GM23248 (cell line): ENCODE measurements at regions not wholly inside any gene's neighbourhood (a gene's known extent, or its start where the extent isn't known, plus 50 kb on each side); places are given as distances from the start of the nearest gene placed in this dataset.

ENCODE experiments used
- DNase-seq: peaks from one replicate; pipeline ENCODE4 v3.0.0-alpha.2; 2015
- H2AFZ ChIP-seq: fragments of 200-600 bp; sonication (generic); 2 replicates; pipeline ENCODE4 v1.6.1; 2016; ENCODE audit warnings: antibody characterized with exemption
- H3F3A ChIP-seq: fragments of 200-600 bp; sonication (generic); 2 replicates; pipeline ENCODE4 v1.6.1; 2016; ENCODE audit warnings: mild to moderate bottlenecking, antibody characterized with exemption, mixed run types; ENCODE audit not compliant: insufficient read depth
- H3K27ac ChIP-seq: fragments of 200-600 bp; sonication (generic); 2 replicates; pipeline ENCODE4 v1.5.1; 2016; ENCODE audit warnings: mild to moderate bottlenecking
- H3K27me3 ChIP-seq: fragments of 200-600 bp; sonication (generic); replicated peaks from 2 replicates; pipeline ENCODE4 v1.6.1; 2016; ENCODE audit warnings: mild to moderate bottlenecking; ENCODE audit not compliant: insufficient read depth
- H3K36me3 ChIP-seq: fragments of 200-600 bp; sonication (generic); 2 replicates; pipeline ENCODE4 v1.6.1; 2016; ENCODE audit warnings: low read depth, mild to moderate bottlenecking
- H3K4me1 ChIP-seq: fragments of 200-600 bp; sonication (generic); 2 replicates; pipeline ENCODE4 v1.6.1; 2016; ENCODE audit warnings: mild to moderate bottlenecking; ENCODE audit not compliant: insufficient read depth
- H3K4me2 ChIP-seq: fragments of 200-600 bp; sonication (generic); one replicate; pipeline ENCODE4 v1.6.1; 2016; ENCODE audit warnings: mild to moderate bottlenecking; ENCODE audit not compliant: unreplicated experiment
- H3K4me3 ChIP-seq: fragments of 200-600 bp; sonication (generic); 2 replicates; pipeline ENCODE4 v1.5.1; 2016; ENCODE audit warnings: mild to moderate bottlenecking
- H3K79me2 ChIP-seq: fragments of 200-600 bp; sonication (generic); 2 replicates; pipeline ENCODE4 v1.6.1; 2016; ENCODE audit warnings: mild to moderate bottlenecking; ENCODE audit not compliant: insufficient read depth
- H3K9ac ChIP-seq: fragments of 200-600 bp; sonication (generic); 2 replicates; pipeline ENCODE4 v1.6.1; 2016; ENCODE audit warnings: mild to moderate bottlenecking
- H3K9me2 ChIP-seq: fragments of 200-600 bp; sonication (generic); 2 replicates; pipeline ENCODE4 v1.6.1; 2016; ENCODE audit warnings: mixed run types, mild to moderate bottlenecking, moderate library complexity; ENCODE audit not compliant: insufficient read depth
- H3K9me3 ChIP-seq: fragments of 200-600 bp; sonication (generic); one replicate; pipeline ENCODE4 v1.6.1; 2017; ENCODE audit warnings: low read depth
- H4K20me1 ChIP-seq: fragments of 200-600 bp; sonication (generic); 2 replicates; pipeline ENCODE4 v1.6.0; 2016; ENCODE audit not compliant: insufficient read depth
- EZH2 ChIP-seq: fragments of 200-600 bp; sonication (generic); IDR thresholded peaks from 2 replicates; pipeline ENCODE4 v1.6.1; 2018; ENCODE audit warnings: antibody characterized with exemption, mild to moderate bottlenecking; ENCODE audit not compliant: insufficient read depth, poor library complexity, severe bottlenecking
- EZH2phosphoT487 ChIP-seq: fragments of 200-600 bp; sonication (generic); IDR thresholded peaks from 2 replicates; pipeline ENCODE4 v1.6.1; 2018; ENCODE audit warnings: antibody characterized with exemption, moderate library complexity, mild to moderate bottlenecking, low read depth; ENCODE audit not compliant: insufficient read depth
- WGBS, 2 experiments: methylation state at CpG; one replicate each; pipeline ENCODE4 v1.1.6; 2015 to 2017; ENCODE audit warnings: low lambda C conversion rate in 2 of 2, low coverage in 1 of 2; ENCODE audit errors: missing lambda C conversion rate in 2 of 2; 5-methylcytosine and 5-hydroxymethylcytosine counted together
- in situ Hi-C: fragments of 300-500 bp; cut with MboI; formaldehyde crosslinking; loops from 2 replicates; pipeline ENCODE4 v1.15.0; 2020

DNA sequence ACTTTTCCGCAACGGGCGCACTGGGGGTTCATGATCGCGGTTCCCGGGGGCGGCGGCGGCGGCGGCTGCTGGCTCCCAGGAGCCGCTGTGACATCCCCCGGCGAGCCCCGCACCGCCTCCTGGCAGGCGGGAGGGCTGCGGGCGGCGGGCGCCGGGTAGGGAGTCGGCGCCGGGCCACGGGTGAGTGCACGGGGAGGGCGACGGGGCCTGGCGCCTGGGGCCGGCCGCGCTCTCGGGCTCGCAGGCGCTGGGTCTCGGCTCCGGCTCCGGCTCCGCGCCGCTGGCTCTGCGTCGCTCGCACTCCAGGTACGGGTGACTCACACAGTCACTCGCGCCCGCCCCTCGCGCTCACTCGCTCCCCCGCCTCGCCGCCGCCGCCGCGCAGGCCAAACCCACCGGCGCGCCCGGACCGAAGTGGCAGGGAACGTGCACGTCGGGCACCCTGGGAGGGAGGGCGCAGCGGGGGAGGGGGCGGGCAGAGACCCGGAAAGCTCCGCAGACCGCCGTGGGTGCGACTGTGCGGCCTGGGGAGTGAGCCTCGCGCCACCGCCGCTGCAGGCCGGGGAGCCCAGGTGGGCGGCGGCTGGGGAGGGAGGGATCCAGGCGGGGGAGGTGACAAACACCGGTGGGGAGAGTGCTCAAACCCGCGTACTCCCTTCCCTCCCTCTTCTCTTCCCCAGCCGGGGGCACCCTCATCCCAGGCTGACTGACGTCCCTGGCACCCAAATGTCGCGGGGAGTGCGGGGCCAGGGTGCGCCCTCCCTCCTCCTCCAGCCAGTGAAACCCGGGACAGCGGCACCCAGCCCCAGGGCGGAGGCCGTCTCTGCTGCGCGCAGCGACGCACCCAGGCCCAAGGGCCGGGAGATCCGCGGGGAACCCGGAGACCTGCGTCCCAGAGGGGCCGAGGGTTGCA lies 276.9 kb upstream of the NEBL start:
- Histone ChIP-seq H2AFZ (0 out of 2 replicates have a peak overlapping the region, but pooled peaks have one; percentile 29), H3K9ac (no peak overlapping the region), H3K4me3 (peak overlapping the region; percentile 53), H3K4me1 (no peaks in the 10 kb centered on the region), H3F3A (no peaks in the 10 kb centered on the region), H3K36me3 (no peaks in the 10 kb centered on the region), H3K27me3 (peaks cover 33% of the 10 kb centered on the region), H3K27ac (no peak overlapping the region), H3K79me2 (no peaks in the 10 kb centered on the region), H4K20me1 (no peaks in the 10 kb centered on the region), H3K4me2 (no peak overlapping the region), H3K9me3 (no peaks in the 10 kb centered on the region), H3K9me2 (no peaks in the 10 kb centered on the region)
- WGBS, 2 experiments = 1 to 2% methylated on average over 42 to 64 of the region's 107 CpGs
- TF ChIP-seq EZH2 (no peak), EZH2phosphoT487 (no peak)
- peak; percentile 32 for DNase-seq
- in situ Hi-C loops = no loop called here

DNA sequence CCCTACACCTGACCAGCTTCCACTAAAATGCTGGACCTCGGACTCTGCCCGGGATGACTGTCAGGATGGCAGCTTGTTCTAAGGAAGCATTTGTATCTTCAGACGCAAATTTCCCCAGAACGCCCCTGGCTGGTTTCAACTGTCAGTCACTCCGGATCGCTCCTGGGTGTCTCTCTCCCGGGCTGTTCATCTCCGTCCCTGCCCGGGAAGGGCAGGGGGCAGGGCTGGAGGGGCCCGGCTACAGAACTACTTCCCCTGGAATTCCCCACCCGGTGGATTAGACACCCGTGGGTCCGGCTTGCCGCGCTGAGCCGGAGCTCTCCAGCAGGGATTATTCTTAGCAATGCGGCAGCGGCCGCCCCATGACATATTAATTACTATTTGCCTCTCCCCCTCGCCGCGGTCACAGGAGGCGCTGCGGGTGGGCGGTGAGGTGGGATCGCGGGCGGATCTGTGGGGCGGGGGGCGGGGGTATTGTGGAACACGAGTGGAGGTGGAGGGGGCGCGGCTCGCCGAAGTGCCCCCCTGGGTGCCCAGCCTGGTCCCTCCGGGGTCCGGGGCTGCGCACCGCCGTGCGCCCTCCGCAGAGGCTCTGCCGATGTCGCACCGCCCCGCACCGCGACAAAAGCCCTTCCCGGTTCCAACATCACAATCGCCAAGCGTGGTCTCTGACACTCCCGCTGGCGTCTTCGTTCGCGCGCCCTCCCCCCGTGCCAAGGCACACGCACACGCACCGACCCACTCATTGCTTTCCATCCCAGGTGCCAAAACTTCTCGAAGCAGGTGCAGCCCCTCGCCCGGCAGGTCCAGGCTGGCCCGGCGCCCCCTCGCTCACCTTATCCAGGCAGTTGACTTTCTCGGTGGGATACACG lies 276.1 kb upstream of the NEBL start:
- Histone ChIP-seq H3K79me2 (no peaks in the 10 kb centered on the region), H3K36me3 (no peaks in the 10 kb centered on the region), H3K4me1 (no peaks in the 10 kb centered on the region), H3K4me3 (peak overlapping the region; percentile 53), H3K9me3 (no peaks in the 10 kb centered on the region), H3K9ac (no peak overlapping the region), H3K4me2 (peak overlapping the region; percentile 44), H2AFZ (peak overlapping the region; percentile 53; the same call in 1 of the 2 replicates), H3K27ac (no peak overlapping the region), H3F3A (no peaks in the 10 kb centered on the region), H4K20me1 (no peaks in the 10 kb centered on the region), H3K27me3 (peaks cover 33% of the 10 kb centered on the region), H3K9me2 (no peaks in the 10 kb centered on the region)
- DNase-seq = peak; percentile 28
- 3 to 4% methylated on average over 52 to 58 of the region's 69 CpGs for WGBS, 2 experiments
- in situ Hi-C loops = no loop called here
- no peak for TF ChIP-seq EZH2phosphoT487
- TF ChIP-seq EZH2 = peak; percentile 64

DNA sequence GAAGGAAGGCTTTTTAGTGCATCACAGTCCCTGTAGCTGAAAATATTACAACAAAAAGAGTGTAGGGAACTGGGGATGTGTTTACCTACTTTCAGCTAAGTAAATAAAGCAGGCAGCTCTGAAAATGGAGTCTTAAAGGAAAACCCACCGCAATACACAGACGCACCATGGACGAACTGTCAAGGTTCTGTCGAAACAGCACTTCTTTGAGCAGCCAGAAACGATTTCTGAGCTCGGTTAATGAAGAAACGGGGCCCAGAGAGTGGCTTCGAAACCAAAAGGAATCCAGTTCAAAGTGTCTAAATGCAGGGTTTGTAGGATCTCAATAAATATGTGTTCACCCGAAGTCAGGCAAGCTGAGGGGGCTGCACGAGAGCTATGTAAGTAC lies 275.4 kb upstream of the NEBL start:
- Histone ChIP-seq H3K9ac (no peak overlapping the region), H3K4me3 (0 out of 2 replicates have a peak overlapping the region, but pooled peaks have one; percentile 53), H3K4me1 (no peaks in the 10 kb centered on the region), H4K20me1 (no peaks in the 10 kb centered on the region), H3K27ac (no peak overlapping the region), H3K4me2 (peak overlapping the region; percentile 44), H3K27me3 (peaks cover 33% of the 10 kb centered on the region), H3F3A (no peaks in the 10 kb centered on the region), H3K9me3 (no peaks in the 10 kb centered on the region), H3K36me3 (no peaks in the 10 kb centered on the region), H2AFZ (0 out of 2 replicates have a peak overlapping the region, but pooled peaks have one; percentile 53), H3K79me2 (no peaks in the 10 kb centered on the region), H3K9me2 (no peaks in the 10 kb centered on the region)
- WGBS, 2 experiments = 44 to 45% methylated on average over 10 of the region's 10 CpGs
- TF ChIP-seq EZH2 (no peak), EZH2phosphoT487 (no peak)
- DNase-seq = no peak
- in situ Hi-C loops = no loop called here

DNA sequence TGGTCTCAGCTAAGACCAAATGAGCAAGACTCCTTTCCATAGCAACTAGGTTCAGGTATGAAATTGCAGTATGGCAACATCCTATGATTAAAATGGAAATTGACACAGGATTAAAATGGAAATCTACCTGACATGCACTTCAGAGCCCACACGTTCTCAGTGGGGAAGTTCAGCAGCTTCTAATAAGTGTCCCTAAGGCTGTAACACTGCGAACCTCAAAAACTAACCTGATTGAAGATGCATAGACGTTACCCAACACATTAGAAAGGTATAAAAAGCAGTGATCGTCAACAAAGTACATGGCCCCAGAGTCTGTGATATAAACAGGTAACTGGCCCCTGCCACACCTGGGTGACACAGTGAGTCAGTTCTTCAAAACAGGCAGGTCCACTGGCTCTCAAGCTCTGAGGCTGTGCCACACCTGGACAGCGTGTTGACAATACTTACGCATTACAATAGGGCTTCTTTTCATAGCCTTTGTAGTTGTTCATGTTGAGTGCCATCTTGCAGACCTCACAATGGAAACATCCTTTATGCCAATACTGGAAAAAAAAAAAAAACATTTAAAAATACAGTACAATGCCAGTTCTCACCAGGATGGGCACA lies 274.9 kb upstream of the NEBL start:
- H3K27me3 ChIP-seq = peaks cover 33% of the 10 kb centered on the region
- no peak overlapping the region for H2AFZ ChIP-seq
- 63 to 68% methylated on average over 6 of the region's 6 CpGs for WGBS, 2 experiments
- no peaks in the 10 kb centered on the region for H3K36me3 ChIP-seq
- TF ChIP-seq EZH2 = no peak
- no peak for TF ChIP-seq EZH2phosphoT487
- H4K20me1 ChIP-seq = no peaks in the 10 kb centered on the region
- no peak for DNase-seq
- H3K4me3 ChIP-seq = no peak overlapping the region
- no peak overlapping the region for H3K4me2 ChIP-seq
- no peaks in the 10 kb centered on the region for H3F3A ChIP-seq
- H3K9me2 ChIP-seq = no peaks in the 10 kb centered on the region
- H3K4me1 ChIP-seq = no peaks in the 10 kb centered on the region
- H3K9ac ChIP-seq = no peak overlapping the region
- in situ Hi-C loops = no loop called here
- H3K79me2 ChIP-seq = no peaks in the 10 kb centered on the region
- H3K27ac ChIP-seq = no peak overlapping the region
- H3K9me3 ChIP-seq = no peaks in the 10 kb centered on the region
